Cardiac muscle cell (in vitro differentiated cells and primary cell): ENCODE measurements at regions not wholly inside any gene's neighbourhood (a gene's known extent, or its start where the extent isn't known, plus 50 kb on each side); places are given as distances from the start of the nearest gene placed in this dataset.

Experiments
- DNase-seq, 2 donors: peaks; one replicate each; pipeline versions ENCODE4 v3.0.0 to v3.0.0-alpha.2; 2010 to 2017; ENCODE audit warnings: low read depth in 1 of 2, low spot score in 1 of 2
- H3K27ac ChIP-seq: fragments of 200-600 bp; sonication (generic); 2 replicates; pipeline ENCODE4 v1.5.1; 2016
- H3K27me3 ChIP-seq: fragments of 200-600 bp; sonication (generic); 2 replicates; pipeline ENCODE4 v1.6.0; 2016; ENCODE audit warnings: control low read depth
- H3K36me3 ChIP-seq: fragments of 200-600 bp; sonication (generic); 2 replicates; pipeline ENCODE4 v1.5.1; 2016; ENCODE audit warnings: control low read depth
- H3K4me1 ChIP-seq: fragments of 200-600 bp; sonication (generic); 2 replicates; pipeline ENCODE4 v1.8.1; 2017; ENCODE audit warnings: low read depth, mild to moderate bottlenecking, mixed run types
- H3K4me3 ChIP-seq: fragments of 200-600 bp; sonication (generic); 2 replicates; pipeline ENCODE4 v1.5.1; 2016; ENCODE audit warnings: mild to moderate bottlenecking
- H3K9me3 ChIP-seq: fragments of 200-600 bp; sonication (generic); 2 replicates; pipeline ENCODE4 v1.5.1; 2017; ENCODE audit warnings: low read depth, mild to moderate bottlenecking, control low read depth
- CTCF ChIP-seq: IDR thresholded peaks from 2 replicates; pipeline ENCODE4 v1.5.1; 2012; ENCODE audit warnings: low read depth, mild to moderate bottlenecking, low read length

- no peak for TF ChIP-seq CTCF
- Histone ChIP-seq H3K27me3 (no peaks in the 10 kb centered on the region), H3K27ac (no peak overlapping the region), H3K9me3 (no peaks in the 10 kb centered on the region), H3K36me3 (no peaks in the 10 kb centered on the region), H3K4me3 (no peak overlapping the region), H3K4me1 (peaks cover 9% of the 10 kb centered on the region)
- DNase-seq, result peak in 1 of 2 donors; percentile 45
These were observed 150.8 kb upstream of the FAM3C start for GRCh38 chr7:121546632-121547543.

- no peaks in the 10 kb centered on the region for H3K9me3 ChIP-seq
- H3K4me1 ChIP-seq, result no peaks in the 10 kb centered on the region
- DNase-seq, result no peak
- TF ChIP-seq CTCF, result no peak
- H3K36me3 ChIP-seq, result no peaks in the 10 kb centered on the region
- no peaks in the 10 kb centered on the region for H3K27me3 ChIP-seq
- H3K27ac ChIP-seq, result no peak overlapping the region
- H3K4me3 ChIP-seq, result no peak overlapping the region
These were observed 149.3 kb upstream of the FAM3C start for GRCh38 chr7:121545418-121545817.

GRCh38 chr7:121544726-121545125 lies 148.6 kb upstream of the FAM3C start:
- Histone ChIP-seq H3K27ac (no peak overlapping the region), H3K4me3 (no peak overlapping the region), H3K9me3 (no peaks in the 10 kb centered on the region), H3K36me3 (no peaks in the 10 kb centered on the region), H3K4me1 (no peaks in the 10 kb centered on the region), H3K27me3 (no peaks in the 10 kb centered on the region)
- no peak for TF ChIP-seq CTCF
- DNase-seq, result peak in 1 of 2 donors; percentile 94

- no peaks in the 10 kb centered on the region for H3K4me1 ChIP-seq
- no peaks in the 10 kb centered on the region for H3K36me3 ChIP-seq
- H3K27ac ChIP-seq, result no peak overlapping the region
- no peak for DNase-seq
- H3K9me3 ChIP-seq, result no peaks in the 10 kb centered on the region
- H3K27me3 ChIP-seq, result no peaks in the 10 kb centered on the region
- H3K4me3 ChIP-seq, result no peak overlapping the region
- no peak for TF ChIP-seq CTCF
These were observed 148.1 kb upstream of the FAM3C start for GRCh38 chr7:121544238-121544637.

- no peak for DNase-seq
These were observed 145.3 kb upstream of the FAM3C start for GRCh38 chr7:121541457-121541856.

More at GRCh38 chr7:121541457-121541856, 145.3 kb upstream of the FAM3C start:
- H3K27me3 ChIP-seq, result no peaks in the 10 kb centered on the region
- H3K27ac ChIP-seq, result no peak overlapping the region
- no peaks in the 10 kb centered on the region for H3K9me3 ChIP-seq
- H3K4me3 ChIP-seq, result no peak overlapping the region
- no peak for TF ChIP-seq CTCF
- H3K4me1 ChIP-seq, result no peaks in the 10 kb centered on the region
- no peaks in the 10 kb centered on the region for H3K36me3 ChIP-seq
